H9 (cell line): ENCODE measurements at regions not wholly inside any gene's neighbourhood (a gene's known extent, or its start where the extent isn't known, plus 50 kb on each side); places are given as distances from the start of the nearest gene placed in this dataset.

Source experiments
- DNase-seq: peaks from one replicate; pipeline ENCODE4 v3.0.0-alpha.2; 2017
- H2AFZ ChIP-seq: one replicate; pipeline ENCODE4 v1.6.1; 2013; ENCODE audit warnings: mild to moderate bottlenecking, low read length, control low read depth, moderate library complexity
- H2AK5ac ChIP-seq: 2 replicates; pipeline ENCODE4 v1.6.1; 2013; ENCODE audit warnings: low read length, control low read depth, mixed read lengths; ENCODE audit not compliant: insufficient read length
- H2BK120ac ChIP-seq: one replicate; pipeline ENCODE4 v1.6.1; 2013; ENCODE audit warnings: low read depth, mild to moderate bottlenecking, low read length, control low read depth, inconsistent platforms; ENCODE audit not compliant: poor library complexity, severe bottlenecking
- H2BK12ac ChIP-seq: 2 replicates; pipeline ENCODE4 v1.6.1; 2013; ENCODE audit warnings: low read length, control low read depth, mixed read lengths, low read depth; ENCODE audit not compliant: insufficient read length
- H2BK15ac ChIP-seq: 2 replicates; pipeline ENCODE4 v1.6.1; 2013; ENCODE audit warnings: low read depth, low read length, control low read depth
- H2BK20ac ChIP-seq: one replicate; pipeline ENCODE4 v1.6.1; 2013; ENCODE audit warnings: low read depth, mild to moderate bottlenecking, low read length, control low read depth, inconsistent platforms; ENCODE audit not compliant: poor library complexity, severe bottlenecking
- H2BK5ac ChIP-seq: 2 replicates; pipeline ENCODE4 v1.6.1; 2013; ENCODE audit warnings: low read length, control low read depth, mixed read lengths; ENCODE audit not compliant: insufficient read length
- H3K14ac ChIP-seq: 2 replicates; pipeline ENCODE4 v1.6.1; 2013; ENCODE audit warnings: low read length, control low read depth; ENCODE audit not compliant: insufficient read depth
- H3K18ac ChIP-seq: 2 replicates; pipeline ENCODE4 v1.6.1; 2013; ENCODE audit warnings: low read depth, mild to moderate bottlenecking, mixed read lengths, low read length, control low read depth; ENCODE audit not compliant: insufficient read length
- H3K23ac ChIP-seq: 2 replicates; pipeline ENCODE4 v1.6.1; 2013; ENCODE audit warnings: low read length, control low read depth, mixed read lengths, low read depth; ENCODE audit not compliant: insufficient read length
- H3K23me2 ChIP-seq: 2 replicates; pipeline ENCODE4 v1.6.1; 2013; ENCODE audit warnings: low read depth, mild to moderate bottlenecking, mixed read lengths, low read length, control low read depth; ENCODE audit not compliant: insufficient read length, poor library complexity, severe bottlenecking
- H3K27ac ChIP-seq: 2 replicates; pipeline ENCODE4 v1.5.1; 2013; ENCODE audit warnings: low read length, control low read depth, mixed read lengths, low read depth; ENCODE audit not compliant: insufficient read length
- H3K27me3 ChIP-seq: 2 replicates; pipeline ENCODE4 v1.6.1; 2013; ENCODE audit warnings: low read length, control low read depth, inconsistent platforms; ENCODE audit not compliant: insufficient read depth
- H3K4ac ChIP-seq: 2 replicates; pipeline ENCODE4 v1.6.1; 2013; ENCODE audit warnings: low read depth, mild to moderate bottlenecking, control low read depth, inconsistent platforms, low read length, moderate library complexity
- H3K4me1 ChIP-seq: 2 replicates; pipeline ENCODE4 v1.6.1; 2013; ENCODE audit warnings: low read length, control low read depth, inconsistent platforms; ENCODE audit not compliant: insufficient read depth
- H3K4me2 ChIP-seq: 2 replicates; pipeline ENCODE4 v1.6.1; 2013; ENCODE audit warnings: low read length, control low read depth, mixed read lengths; ENCODE audit not compliant: insufficient read length, insufficient read depth
- H3K56ac ChIP-seq: 2 replicates; pipeline ENCODE4 v1.6.1; 2013; ENCODE audit warnings: low read depth, mild to moderate bottlenecking, mixed read lengths, low read length, control low read depth; ENCODE audit not compliant: insufficient read length
- H3K79me1 ChIP-seq: 2 replicates; pipeline ENCODE4 v1.6.1; 2013; ENCODE audit warnings: low read depth, mild to moderate bottlenecking, moderate library complexity, low read length, control low read depth, inconsistent platforms; ENCODE audit not compliant: insufficient read depth, poor library complexity, severe bottlenecking
- H3K79me2 ChIP-seq: 2 replicates; pipeline ENCODE4 v1.6.1; 2013; ENCODE audit warnings: low read length, control low read depth, inconsistent platforms; ENCODE audit not compliant: insufficient read depth
- H3K9ac ChIP-seq: 2 replicates; pipeline ENCODE4 v1.6.1; 2013; ENCODE audit warnings: low read length, control low read depth, mixed read lengths; ENCODE audit not compliant: insufficient read length; ENCODE audit errors: extremely low read depth
- H3K9me3 ChIP-seq: one replicate; pipeline ENCODE4 v1.6.1; 2013; ENCODE audit warnings: low read depth, low read length, inconsistent platforms; ENCODE audit not compliant: control insufficient read depth
- H3T11ph ChIP-seq: one replicate; pipeline ENCODE4 v1.6.1; 2013; ENCODE audit warnings: mild to moderate bottlenecking, low read length, control low read depth, inconsistent platforms
- H4K20me1 ChIP-seq: one replicate; pipeline ENCODE4 v1.6.1; 2013; ENCODE audit not compliant: control insufficient read depth, insufficient read length, insufficient read depth
- H4K5ac ChIP-seq: 2 replicates; pipeline ENCODE4 v1.6.1; 2013; ENCODE audit warnings: low read depth, mild to moderate bottlenecking, mixed read lengths, low read length, control low read depth; ENCODE audit not compliant: insufficient read length
- H4K8ac ChIP-seq: replicated peaks from 2 replicates; pipeline ENCODE4 v1.6.1; 2013; ENCODE audit warnings: low read length, control low read depth, mixed read lengths, low read depth; ENCODE audit not compliant: insufficient read length
- H4K91ac ChIP-seq: 2 replicates; pipeline ENCODE4 v1.6.1; 2013; ENCODE audit warnings: low read depth, mild to moderate bottlenecking, moderate library complexity, mixed read lengths, low read length, control low read depth; ENCODE audit not compliant: insufficient read length
- H3K27ac Mint-ChIP-seq, 3 experiments: 2 replicates in 2 of 3; 3 replicates in 1 of 3; pipeline ENCODE4 v1.8.0; 2020 to 2021; ENCODE audit warnings: mixed read lengths in 3 of 3, mild to moderate bottlenecking in 1 of 3, moderate library complexity in 1 of 3
- H3K27me3 Mint-ChIP-seq: 2 replicates; pipeline ENCODE4 v1.8.0; 2021; ENCODE audit warnings: low read depth, mild to moderate bottlenecking, moderate library complexity, mixed read lengths
- H3K36me3 Mint-ChIP-seq, 3 experiments: 2 replicates in 2 of 3; 3 replicates in 1 of 3; pipeline ENCODE4 v1.8.0; 2020 to 2021; ENCODE audit warnings: low read depth in 3 of 3, mixed read lengths in 3 of 3; ENCODE audit not compliant: insufficient read depth in 1 of 3
- H3K4me1 Mint-ChIP-seq, 2 experiments: 2 replicates each; pipeline ENCODE4 v1.8.0; 2020; ENCODE audit warnings: mixed read lengths in 2 of 2
- H3K4me3 Mint-ChIP-seq, 2 experiments: 2 replicates in 1 of 2; 3 replicates in 1 of 2; pipeline ENCODE4 v1.8.0; 2020 to 2021; ENCODE audit warnings: mild to moderate bottlenecking in 2 of 2, mixed read lengths in 2 of 2, moderate library complexity in 1 of 2
- H3K9me3 Mint-ChIP-seq, 2 experiments: 2 replicates in 1 of 2; 3 replicates in 1 of 2; pipeline ENCODE4 v1.8.0; 2020; ENCODE audit warnings: mild to moderate bottlenecking in 2 of 2, mixed read lengths in 2 of 2, moderate library complexity in 1 of 2
- WGBS: extraction: QIAGEN DNeasy Blood & Tissue Kit; methylation state at CpG from one replicate; pipeline ENCODE4 v1.1.7; 2013; ENCODE audit warnings: missing lambda C conversion rate, low lambda C conversion rate, mixed read lengths; ENCODE audit not compliant: insufficient read length; ENCODE audit errors: extremely low coverage; 5-methylcytosine and 5-hydroxymethylcytosine counted together
- TF ChIP-seq, protein P1 (sequence below): fragments of 200-600 bp; sonication (generic); conservative IDR thresholded peaks from 3 replicates; pipeline ENCODE4 v1.8.0; 2021; ENCODE audit warnings: antibody characterized with exemption, mild to moderate bottlenecking

DNA sequence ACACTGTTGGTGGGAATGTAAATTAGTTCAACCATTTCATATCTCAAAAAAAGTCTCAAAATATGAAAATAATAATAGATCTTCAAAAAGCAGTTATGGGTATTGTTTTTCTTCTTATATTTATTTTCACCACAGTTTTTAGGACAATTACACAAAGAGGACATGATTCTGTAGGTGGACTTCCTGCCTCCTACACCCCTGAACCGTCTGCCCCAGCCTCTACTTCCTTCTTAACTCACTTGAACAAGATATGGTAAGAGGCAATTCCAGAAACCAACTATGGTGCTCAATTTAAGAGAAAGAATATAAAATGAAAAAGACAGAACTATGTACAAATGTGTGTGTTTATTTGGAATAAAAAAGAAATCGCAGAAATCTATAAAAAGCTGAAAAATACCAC, 74.1 kb upstream of the MON1B start:
- Histone ChIP-seq H3K18ac (no peak overlapping the region), H3T11ph (no peak overlapping the region), H4K20me1 (no peaks in the 10 kb centered on the region), H4K91ac (no peak overlapping the region), H3K23me2 (no peaks in the 10 kb centered on the region), H3K4ac (no peak overlapping the region), H2BK5ac (no peak overlapping the region), H3K79me2 (no peaks in the 10 kb centered on the region), H3K9me3 (no peaks in the 10 kb centered on the region), H4K8ac (no peak overlapping the region), H2BK20ac (no peak overlapping the region), H3K4me1 (no peaks in the 10 kb centered on the region), H3K56ac (no peak overlapping the region), H3K27me3 (no peaks in the 10 kb centered on the region), H3K79me1 (no peaks in the 10 kb centered on the region), H2AK5ac (no peak overlapping the region), H3K27ac (no peak overlapping the region), H3K23ac (no peak overlapping the region), H3K14ac (no peak overlapping the region), H4K5ac (no peak overlapping the region), H3K9ac (no peak overlapping the region), H2BK15ac (no peak overlapping the region), H2AFZ (no peak overlapping the region), H2BK120ac (no peak overlapping the region), H3K4me2 (no peak overlapping the region), H2BK12ac (no peak overlapping the region)
- no peaks in the 10 kb centered on the region for H3K4me1 Mint-ChIP-seq
- no peak overlapping the region for H3K27ac Mint-ChIP-seq
- no peak overlapping the region for H3K4me3 Mint-ChIP-seq
- no peaks in the 10 kb centered on the region for H3K36me3 Mint-ChIP-seq
- TF ChIP-seq, protein P1, sequence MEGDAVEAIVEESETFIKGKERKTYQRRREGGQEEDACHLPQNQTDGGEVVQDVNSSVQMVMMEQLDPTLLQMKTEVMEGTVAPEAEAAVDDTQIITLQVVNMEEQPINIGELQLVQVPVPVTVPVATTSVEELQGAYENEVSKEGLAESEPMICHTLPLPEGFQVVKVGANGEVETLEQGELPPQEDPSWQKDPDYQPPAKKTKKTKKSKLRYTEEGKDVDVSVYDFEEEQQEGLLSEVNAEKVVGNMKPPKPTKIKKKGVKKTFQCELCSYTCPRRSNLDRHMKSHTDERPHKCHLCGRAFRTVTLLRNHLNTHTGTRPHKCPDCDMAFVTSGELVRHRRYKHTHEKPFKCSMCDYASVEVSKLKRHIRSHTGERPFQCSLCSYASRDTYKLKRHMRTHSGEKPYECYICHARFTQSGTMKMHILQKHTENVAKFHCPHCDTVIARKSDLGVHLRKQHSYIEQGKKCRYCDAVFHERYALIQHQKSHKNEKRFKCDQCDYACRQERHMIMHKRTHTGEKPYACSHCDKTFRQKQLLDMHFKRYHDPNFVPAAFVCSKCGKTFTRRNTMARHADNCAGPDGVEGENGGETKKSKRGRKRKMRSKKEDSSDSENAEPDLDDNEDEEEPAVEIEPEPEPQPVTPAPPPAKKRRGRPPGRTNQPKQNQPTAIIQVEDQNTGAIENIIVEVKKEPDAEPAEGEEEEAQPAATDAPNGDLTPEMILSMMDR = no peak
- WGBS = no CpG with 5 or more reads among the region's 2 CpGs
- no peak for DNase-seq
- H3K9me3 Mint-ChIP-seq = no peaks in the 10 kb centered on the region
- no peaks in the 10 kb centered on the region for H3K27me3 Mint-ChIP-seq
